IPS-15b (cell line): ENCODE measurements at regions not wholly inside any gene's neighbourhood (a gene's known extent, or its start where the extent isn't known, plus 50 kb on each side); places are given as distances from the start of the nearest gene placed in this dataset.
"Not testable (repeated sequence)": the region's sequence is repeated elsewhere in the genome, so short reads cannot be mapped to it uniquely, and the experiment has no call there.

Source experiments
- H3K27me3 ChIP-seq: one replicate; pipeline ENCODE4 v1.6.1; 2013; ENCODE audit warnings: low read length; ENCODE audit not compliant: control insufficient read depth, insufficient read depth
- H3K36me3 ChIP-seq: one replicate; pipeline ENCODE4 v1.6.1; 2013; ENCODE audit warnings: low read length; ENCODE audit not compliant: control insufficient read depth, insufficient read depth
- H3K4me1 ChIP-seq: one replicate; pipeline ENCODE4 v1.6.1; 2013; ENCODE audit warnings: mild to moderate bottlenecking, low read length; ENCODE audit not compliant: control insufficient read depth, insufficient read depth
- H3K4me3 ChIP-seq: one replicate; pipeline ENCODE4 v1.5.1; 2013; ENCODE audit warnings: low read depth, low read length
- H3K9ac ChIP-seq: one replicate; pipeline ENCODE4 v1.6.1; 2013; ENCODE audit warnings: low read depth, mild to moderate bottlenecking, low read length
- H3K9me3 ChIP-seq: one replicate; pipeline ENCODE4 v1.6.1; 2013; ENCODE audit warnings: mild to moderate bottlenecking, low read length; ENCODE audit not compliant: control insufficient read depth, insufficient read depth

DNA sequence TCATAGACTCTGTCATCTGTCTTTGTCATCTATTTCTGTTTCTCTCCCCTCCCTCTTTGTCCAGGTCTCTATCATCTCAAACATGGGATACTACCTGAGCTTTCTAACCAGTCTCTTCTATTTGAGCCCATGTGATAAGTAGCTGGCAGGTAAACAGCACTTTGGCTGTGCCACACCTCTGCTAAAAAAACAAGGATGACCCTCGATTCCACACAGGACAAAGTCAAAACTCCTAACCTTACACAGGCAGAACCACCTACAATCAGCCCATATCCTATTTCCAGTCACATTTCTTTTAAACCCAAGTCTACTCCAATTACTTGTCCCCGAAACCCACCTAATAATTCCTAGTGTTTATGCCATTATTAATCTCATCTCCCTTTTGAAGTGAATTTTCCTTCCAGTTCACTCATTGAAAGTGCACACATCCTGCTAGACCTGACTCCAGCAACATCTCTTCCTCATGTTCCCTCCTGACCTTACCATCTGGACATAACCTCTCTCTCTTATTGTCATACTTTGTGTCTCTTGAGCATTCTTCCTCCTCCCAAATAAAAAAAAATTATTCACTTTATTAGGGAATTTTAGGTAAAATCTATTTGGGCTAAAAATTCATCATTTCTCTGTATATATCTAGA lies 256.1 kb upstream of the ONECUT1 start:
- H3K27me3 ChIP-seq: no peaks in the 10 kb centered on the region
- H3K9ac ChIP-seq: no peak overlapping the region
- H3K36me3 ChIP-seq: no peaks in the 10 kb centered on the region
- H3K4me3 ChIP-seq: no peak overlapping the region
- H3K9me3 ChIP-seq: no peaks in the 10 kb centered on the region
- H3K4me1 ChIP-seq: no peaks in the 10 kb centered on the region

DNA sequence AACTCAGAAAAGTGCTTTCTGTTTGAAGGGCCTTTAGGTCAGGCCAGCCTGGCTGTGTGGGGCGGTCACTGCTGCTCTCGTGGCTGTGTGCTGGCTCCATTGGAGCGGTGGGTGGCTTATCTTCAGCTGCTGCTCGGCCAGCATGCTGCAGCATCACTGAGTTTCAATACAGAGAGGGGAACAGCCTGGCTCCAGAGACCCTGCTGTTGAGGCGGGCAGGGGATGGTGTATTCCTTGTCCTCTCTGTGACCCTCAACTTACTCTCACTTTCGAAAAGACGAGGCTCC lies 248.5 kb upstream of the ONECUT1 start:
- H3K27me3 ChIP-seq: no peaks in the 10 kb centered on the region
- no peak overlapping the region for H3K9ac ChIP-seq
- no peaks in the 10 kb centered on the region for H3K36me3 ChIP-seq
- H3K4me1 ChIP-seq: no peaks in the 10 kb centered on the region
- no peak overlapping the region for H3K4me3 ChIP-seq
- H3K9me3 ChIP-seq: no peaks in the 10 kb centered on the region

DNA sequence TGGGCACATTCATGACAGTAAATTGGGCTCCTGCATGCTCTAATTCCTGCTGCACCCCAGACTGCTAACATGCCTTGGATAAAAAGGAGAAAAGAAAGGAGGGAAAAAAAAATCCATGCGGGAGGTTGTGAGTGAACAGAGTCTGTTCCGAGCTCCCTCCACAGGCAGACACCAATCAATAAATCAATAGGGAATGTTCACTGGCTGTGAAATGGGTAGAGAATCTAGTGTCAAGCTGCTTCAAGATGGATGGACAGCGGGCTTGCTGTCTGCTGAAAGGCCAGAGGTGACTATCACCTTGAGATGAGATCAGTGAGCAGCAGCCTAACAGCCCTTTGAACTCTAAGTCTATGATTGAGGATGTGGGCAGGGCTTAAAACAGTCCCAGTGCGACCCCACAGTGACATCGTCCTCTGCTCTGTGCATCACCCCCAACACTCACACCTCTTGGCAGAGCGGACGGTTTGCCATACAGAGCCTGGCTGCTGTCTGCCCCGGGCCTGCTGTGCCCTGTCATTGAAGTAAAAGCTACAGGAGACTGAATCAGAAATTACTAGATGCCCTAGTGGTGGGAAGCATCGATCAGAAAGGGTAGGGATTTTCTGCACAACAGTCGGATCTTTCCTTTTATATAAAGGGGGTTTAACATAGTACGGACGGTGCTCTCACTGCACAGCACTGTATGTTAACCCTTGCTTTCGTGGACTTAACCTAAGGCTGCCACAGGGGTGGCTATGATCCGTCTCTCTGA lies 247.9 kb upstream of the ONECUT1 start:
- Histone ChIP-seq H3K9me3 (no peaks in the 10 kb centered on the region), H3K36me3 (no peaks in the 10 kb centered on the region), H3K4me1 (no peaks in the 10 kb centered on the region), H3K27me3 (no peaks in the 10 kb centered on the region), H3K9ac (no peak overlapping the region), H3K4me3 (no peak overlapping the region)

DNA sequence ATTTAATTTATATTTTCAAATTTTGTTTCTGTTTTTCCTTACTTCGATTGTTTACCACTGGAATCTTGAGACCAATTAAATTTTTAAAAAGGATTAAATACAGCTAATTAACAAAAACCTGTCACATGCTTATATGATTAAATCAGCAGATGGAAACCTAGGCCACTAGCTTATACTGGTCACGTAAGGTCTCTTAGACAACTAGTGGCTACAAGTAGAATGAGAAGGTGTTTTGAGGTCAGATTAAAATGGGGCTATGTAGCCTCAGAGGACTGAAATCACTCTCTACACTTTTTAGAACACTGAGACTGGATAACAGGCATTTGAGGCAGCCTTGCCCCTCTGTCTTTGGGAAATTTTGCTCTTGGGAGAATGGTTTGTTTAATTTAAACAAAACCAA lies 246.5 kb upstream of the ONECUT1 start:
- Histone ChIP-seq H3K4me3 (no peak overlapping the region), H3K27me3 (no peaks in the 10 kb centered on the region), H3K36me3 (no peaks in the 10 kb centered on the region), H3K9ac (no peak overlapping the region), H3K4me1 (no peaks in the 10 kb centered on the region), H3K9me3 (no peaks in the 10 kb centered on the region)

DNA sequence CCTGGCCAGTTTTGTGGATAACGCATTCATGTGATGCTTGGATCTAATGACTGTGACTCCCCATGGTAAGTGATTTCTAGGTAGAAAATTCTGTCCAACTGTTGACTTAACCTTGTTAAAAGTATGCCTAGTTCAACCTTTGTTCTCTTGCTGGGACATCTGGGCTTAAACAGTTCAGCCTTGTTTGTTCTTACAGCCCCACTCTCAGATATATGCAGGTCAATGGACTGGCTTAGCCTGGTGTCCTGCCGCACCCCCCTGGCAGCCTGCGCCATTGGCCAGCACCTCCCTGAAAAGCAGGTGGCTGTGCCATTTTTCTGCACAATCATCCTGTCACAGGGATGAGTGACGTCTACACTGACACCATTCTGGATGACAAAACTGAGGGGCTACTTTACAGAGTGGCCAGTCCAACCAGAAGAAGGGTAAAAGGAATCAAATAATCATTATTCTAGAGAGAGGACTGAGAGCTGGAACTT lies 244.7 kb upstream of the ONECUT1 start:
- no peaks in the 10 kb centered on the region for H3K4me1 ChIP-seq
- H3K9ac ChIP-seq: no peak overlapping the region
- no peak overlapping the region for H3K4me3 ChIP-seq
- no peaks in the 10 kb centered on the region for H3K9me3 ChIP-seq
- H3K36me3 ChIP-seq: no peaks in the 10 kb centered on the region
- no peaks in the 10 kb centered on the region for H3K27me3 ChIP-seq

DNA sequence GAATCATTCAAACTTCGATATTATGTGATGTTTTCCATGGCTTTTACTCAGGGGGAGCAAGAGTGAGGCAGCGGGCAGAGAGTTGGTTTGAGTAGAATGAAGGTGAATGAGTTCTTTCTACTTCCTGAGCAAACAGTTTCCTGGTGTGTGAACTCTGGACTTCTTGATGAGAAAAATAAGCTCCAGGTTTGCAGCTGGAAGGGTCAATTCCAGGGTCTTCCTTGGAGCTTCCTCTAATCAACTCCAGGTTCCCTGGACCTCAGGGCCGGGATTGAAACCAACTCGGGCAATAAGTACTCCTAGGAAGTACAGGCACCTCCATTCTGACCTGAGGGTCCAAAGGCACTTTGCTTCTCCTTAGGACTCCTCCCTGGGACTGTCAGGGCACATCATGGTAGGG lies 243.6 kb upstream of the ONECUT1 start:
- no peak overlapping the region for H3K9ac ChIP-seq
- H3K4me3 ChIP-seq: no peak overlapping the region
- H3K4me1 ChIP-seq: no peaks in the 10 kb centered on the region
- H3K9me3 ChIP-seq: no peaks in the 10 kb centered on the region
- no peaks in the 10 kb centered on the region for H3K36me3 ChIP-seq
- H3K27me3 ChIP-seq: no peaks in the 10 kb centered on the region

DNA sequence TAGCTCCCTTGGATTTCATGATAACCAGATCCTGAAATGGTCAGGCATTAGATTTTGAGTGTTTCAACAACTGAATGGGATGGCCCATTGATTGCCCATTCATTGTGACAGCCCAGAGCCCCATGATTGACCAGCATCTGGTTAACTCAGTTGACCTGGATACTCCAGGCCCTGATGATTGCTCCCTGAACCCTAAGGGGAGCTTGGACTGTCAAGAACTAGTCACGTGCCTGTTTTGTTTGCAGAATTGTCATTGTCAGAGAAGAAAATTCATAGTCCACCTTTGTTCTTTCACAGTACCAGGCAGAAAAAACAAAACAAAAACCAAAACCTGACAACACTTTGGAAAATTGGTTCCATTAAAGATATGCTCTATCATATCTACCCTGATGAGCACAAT lies 241.3 kb upstream of the ONECUT1 start:
- no peaks in the 10 kb centered on the region for H3K27me3 ChIP-seq
- H3K36me3 ChIP-seq: no peaks in the 10 kb centered on the region
- no peak overlapping the region for H3K9ac ChIP-seq
- H3K4me1 ChIP-seq: no peaks in the 10 kb centered on the region
- H3K9me3 ChIP-seq: no peaks in the 10 kb centered on the region
- H3K4me3 ChIP-seq: no peak overlapping the region

DNA sequence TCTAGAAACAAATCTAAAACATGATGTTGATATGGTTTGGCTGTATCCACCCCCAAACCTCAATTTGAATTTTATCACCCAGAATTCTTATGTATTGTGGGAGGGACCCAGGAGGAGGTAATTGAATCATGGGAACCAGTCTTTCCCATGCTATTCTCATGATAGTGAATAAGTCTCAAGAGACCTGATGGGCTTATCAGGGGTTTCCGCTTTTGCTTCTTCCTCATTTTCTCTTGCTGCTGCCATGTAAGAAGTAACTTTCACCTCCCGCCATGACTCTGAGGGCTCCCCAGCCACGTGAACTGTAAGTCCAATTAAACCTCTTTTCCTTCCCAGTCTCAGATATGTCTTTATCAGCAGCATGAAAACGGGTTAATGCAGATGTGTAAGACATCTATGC lies 232.7 kb upstream of the ONECUT1 start:
- no peak overlapping the region for H3K9ac ChIP-seq
- no peaks in the 10 kb centered on the region for H3K9me3 ChIP-seq
- no peaks in the 10 kb centered on the region for H3K27me3 ChIP-seq
- no peaks in the 10 kb centered on the region for H3K36me3 ChIP-seq
- H3K4me1 ChIP-seq: no peaks in the 10 kb centered on the region
- H3K4me3 ChIP-seq: no peak overlapping the region

DNA sequence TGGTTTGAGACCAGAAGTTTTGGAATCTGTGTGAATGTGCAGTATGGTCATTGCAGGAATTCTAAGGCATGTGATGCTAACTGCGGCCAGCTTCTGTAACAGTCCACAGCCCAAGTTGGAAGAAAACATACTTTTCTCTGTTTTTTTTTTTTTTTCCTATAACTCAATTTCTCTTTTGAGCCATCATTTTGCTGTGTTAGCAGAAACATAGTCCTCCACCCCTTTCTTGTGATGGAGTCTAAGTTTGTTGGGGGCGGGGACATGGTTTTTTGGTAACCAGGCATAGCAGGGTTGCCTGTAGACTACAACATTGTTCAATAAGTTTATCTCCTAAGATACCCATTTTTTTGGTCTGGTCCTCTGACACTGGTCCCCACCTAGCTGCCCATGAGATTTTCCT lies 223.2 kb upstream of the ONECUT1 start:
- Histone ChIP-seq H3K4me1 (no peaks in the 10 kb centered on the region), H3K36me3 (no peaks in the 10 kb centered on the region), H3K9me3 (no peaks in the 10 kb centered on the region), H3K4me3 (no peak overlapping the region), H3K27me3 (no peaks in the 10 kb centered on the region), H3K9ac (no peak overlapping the region)

DNA sequence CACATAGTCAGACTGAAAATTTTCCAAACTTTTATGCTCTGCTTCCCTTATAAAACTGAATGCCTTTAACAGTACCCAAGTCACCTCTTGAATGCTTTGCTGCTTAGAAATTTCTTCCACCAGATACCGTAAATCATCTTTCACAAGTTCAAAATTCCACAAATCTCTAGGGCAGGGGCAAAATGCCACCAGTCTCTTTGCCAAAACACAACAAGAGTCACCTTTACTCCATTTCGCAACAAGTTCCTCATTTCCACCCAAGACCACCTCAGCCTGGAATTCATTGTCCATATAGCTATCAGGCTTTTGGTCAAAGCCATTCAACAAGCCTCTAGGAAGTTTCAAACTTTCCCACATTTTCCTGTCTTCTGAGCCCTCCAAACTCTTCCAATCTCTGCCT lies 221.6 kb upstream of the ONECUT1 start:
- H3K9me3 ChIP-seq, H3K4me3 ChIP-seq, H3K36me3 ChIP-seq, H3K27me3 ChIP-seq, H3K4me1 ChIP-seq, H3K9ac ChIP-seq: not testable (repeated sequence)

DNA sequence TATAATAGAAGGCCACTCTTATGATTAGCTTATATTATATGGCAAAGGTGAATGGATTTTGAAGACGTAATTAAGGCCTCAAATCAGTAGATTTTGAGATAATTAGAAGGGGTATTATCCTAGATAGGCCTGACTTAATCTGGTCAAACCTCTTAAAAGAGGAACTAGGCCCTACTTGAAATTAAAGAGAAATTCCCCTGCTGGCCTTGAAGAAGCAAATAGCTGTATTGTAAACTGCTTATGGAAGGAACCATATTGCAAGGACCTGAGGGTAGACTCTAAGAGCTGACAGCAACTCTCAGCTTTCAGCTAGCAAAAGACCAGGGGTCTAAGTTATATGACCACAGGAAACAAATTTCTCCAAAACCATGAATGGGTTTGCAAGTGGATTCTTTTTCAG lies 219.0 kb upstream of the ONECUT1 start:
- Histone ChIP-seq H3K27me3 (no peaks in the 10 kb centered on the region), H3K4me1 (no peaks in the 10 kb centered on the region), H3K9ac (no peak overlapping the region), H3K4me3 (no peak overlapping the region), H3K9me3 (no peaks in the 10 kb centered on the region), H3K36me3 (no peaks in the 10 kb centered on the region)

DNA sequence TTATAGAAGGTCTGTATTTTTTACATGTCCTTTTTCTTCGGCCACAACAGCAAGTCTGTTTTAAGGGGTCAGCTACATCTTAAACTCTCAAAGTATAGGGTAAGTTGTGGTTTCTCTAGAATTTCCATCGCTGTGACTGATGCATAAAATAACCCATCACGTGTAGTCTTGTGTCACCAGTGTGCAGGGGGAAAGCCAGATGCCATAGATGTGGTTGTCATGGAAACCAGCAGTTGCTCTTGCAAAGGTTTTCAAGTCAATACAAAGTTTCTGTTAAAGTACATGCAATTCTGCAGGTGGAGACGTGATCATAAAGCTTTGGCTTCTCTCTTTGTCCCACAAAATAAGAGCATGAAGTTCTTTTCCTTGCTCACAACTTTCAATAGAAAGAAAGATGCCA lies 210.3 kb upstream of the ONECUT1 start:
- no peaks in the 10 kb centered on the region for H3K27me3 ChIP-seq
- no peaks in the 10 kb centered on the region for H3K4me1 ChIP-seq
- no peak overlapping the region for H3K4me3 ChIP-seq
- H3K9ac ChIP-seq: no peak overlapping the region
- H3K9me3 ChIP-seq: no peaks in the 10 kb centered on the region
- H3K36me3 ChIP-seq: no peaks in the 10 kb centered on the region
